HEK293 (cell line): ENCODE measurements at regions not wholly inside any gene's neighbourhood (a gene's known extent, or its start where the extent isn't known, plus 50 kb on each side); places are given as distances from the start of the nearest gene placed in this dataset.

ENCODE experiments used
- CTCF ChIA-PET: fragments of 350-600 bp; formaldehyde crosslinking; extraction: SDS; loops from one replicate; lab custom pipeline; 2021; ENCODE audit warnings: antibody characterized with exemption; lab: Yijun Ruan, JAX
- POLR2A ChIA-PET: fragments of 300-600 bp; formaldehyde crosslinking; extraction: SDS; loops from one replicate; lab custom pipeline; 2020; ENCODE audit warnings: antibody characterized with exemption, inconsistent platforms; lab: Yijun Ruan, JAX
- H3K27ac ChIP-seq: fragments of 200-500 bp; sonication (Bioruptor generic); 2 replicates; pipeline ENCODE4 v1.5.1; 2014; ENCODE audit warnings: low read depth, low read length, control low read depth, inconsistent platforms; ENCODE audit errors: extremely low read depth
- H3K36me3 ChIP-seq, 2 experiments: fragments of 200-500 bp in 1 of 2; sonication (Bioruptor generic) in 1 of 2; 1 replicate in 1 of 2; 2 replicates in 1 of 2; pipeline ENCODE4 v1.5.1; 2014 to 2017; ENCODE audit warnings: inconsistent platforms in 2 of 2, low read length in 2 of 2; ENCODE audit not compliant: control insufficient read depth in 2 of 2, insufficient read depth in 1 of 2
- H3K4me1 ChIP-seq: fragments of 200-500 bp; sonication (Bioruptor generic); 2 replicates; pipeline ENCODE4 v1.5.1; 2014; ENCODE audit warnings: mild to moderate bottlenecking, low read length, inconsistent platforms; ENCODE audit not compliant: control insufficient read depth, insufficient read depth
- H3K4me3 ChIP-seq: 2 replicates; pipeline ENCODE4 v1.5.1; 2011; ENCODE audit warnings: low read depth, mild to moderate bottlenecking, control low read depth, low read length, moderate library complexity
- H3K9me3 ChIP-seq: fragments of 200-500 bp; sonication (Bioruptor generic); 2 replicates; pipeline ENCODE4 v1.5.1; 2014; ENCODE audit warnings: low read depth, low read length, inconsistent platforms; ENCODE audit not compliant: control insufficient read depth, insufficient read depth
- BCL11A ChIP-seq: fragments of 450-650 bp; formaldehyde crosslinking; IDR thresholded peaks from 2 replicates; pipeline ENCODE4 v1.5.1; 2016; ENCODE audit warnings: low read depth, missing biosample characterization, missing genetic modification characterization
- BCL11B ChIP-seq: fragments of 450-650 bp; formaldehyde crosslinking; IDR thresholded peaks from 2 replicates; pipeline ENCODE4 v1.5.1; 2016; ENCODE audit warnings: low read depth, missing biosample characterization, missing genetic modification characterization
- HIC1 ChIP-seq: fragments of 450-650 bp; formaldehyde crosslinking; IDR thresholded peaks from 2 replicates; pipeline ENCODE4 v1.5.1; 2016; ENCODE audit warnings: missing biosample characterization, missing genetic modification characterization
- HOXD13 ChIP-seq: sonication (generic); formaldehyde crosslinking; IDR thresholded peaks from 2 replicates; pipeline ENCODE4 v1.8.0; 2022; ENCODE audit warnings: missing genetic modification reagents, borderline replicate concordance
- SETDB1 ChIP-seq: IDR thresholded peaks from one replicate; pipeline ENCODE4 v1.6.1; 2017; ENCODE audit warnings: mild to moderate bottlenecking, low read length, moderate library complexity, mixed read lengths; ENCODE audit not compliant: insufficient read length
- SP7 ChIP-seq: fragments of 450-650 bp; formaldehyde crosslinking; IDR thresholded peaks from 2 replicates; pipeline ENCODE4 v1.5.1; 2016; ENCODE audit warnings: missing biosample characterization, missing genetic modification characterization
- ZBTB17 ChIP-seq: fragments of 450-650 bp; formaldehyde crosslinking; IDR thresholded peaks from 2 replicates; pipeline ENCODE4 v1.5.1; 2016; ENCODE audit warnings: missing biosample characterization, missing genetic modification characterization
- ZBTB48 ChIP-seq: fragments of 450-650 bp; formaldehyde crosslinking; IDR thresholded peaks from 2 replicates; pipeline ENCODE4 v1.5.1; 2016; ENCODE audit warnings: missing biosample characterization, missing genetic modification characterization
- ZBTB8A ChIP-seq: fragments of 450-650 bp; formaldehyde crosslinking; IDR thresholded peaks from 2 replicates; pipeline ENCODE4 v1.5.1; 2016; ENCODE audit warnings: missing biosample characterization, missing genetic modification characterization
- ZNF132 ChIP-seq: fragments of 450-650 bp; formaldehyde crosslinking; IDR thresholded peaks from 2 replicates; pipeline ENCODE4 v1.5.1; 2017; ENCODE audit warnings: missing biosample characterization, missing genetic modification characterization, borderline replicate concordance
- ZNF157 ChIP-seq: fragments of 450-650 bp; formaldehyde crosslinking; IDR thresholded peaks from 2 replicates; pipeline ENCODE4 v1.5.1; 2016; ENCODE audit warnings: missing biosample characterization, missing genetic modification characterization
- ZNF18 ChIP-seq: fragments of 450-650 bp; formaldehyde crosslinking; IDR thresholded peaks from 2 replicates; pipeline ENCODE4 v1.5.1; 2016; ENCODE audit warnings: missing biosample characterization, missing genetic modification characterization
- ZNF211 ChIP-seq: fragments of 450-650 bp; formaldehyde crosslinking; IDR thresholded peaks from 2 replicates; pipeline ENCODE4 v1.5.1; 2016; ENCODE audit warnings: low read depth, missing biosample characterization, missing genetic modification characterization
- ZNF223 ChIP-seq: fragments of 450-650 bp; formaldehyde crosslinking; IDR thresholded peaks from 2 replicates; pipeline ENCODE4 v1.5.1; 2016; ENCODE audit warnings: missing biosample characterization, missing genetic modification characterization
- ZNF513 ChIP-seq: fragments of 450-650 bp; IDR thresholded peaks from 2 replicates; pipeline ENCODE4 v1.5.1; 2018; ENCODE audit warnings: missing biosample characterization, missing genetic modification characterization
- ZNF518A ChIP-seq: fragments of 450-650 bp; formaldehyde crosslinking; conservative IDR thresholded peaks from 2 replicates; pipeline ENCODE4 v1.5.1; 2016; ENCODE audit warnings: low read depth, missing biosample characterization, missing genetic modification characterization
- ZNF558 ChIP-seq: fragments of 450-650 bp; formaldehyde crosslinking; IDR thresholded peaks from 2 replicates; pipeline ENCODE4 v1.5.1; 2016; ENCODE audit warnings: missing biosample characterization, missing genetic modification characterization
- ZNF664 ChIP-seq: fragments of 450-650 bp; formaldehyde crosslinking; IDR thresholded peaks from 2 replicates; pipeline ENCODE4 v1.5.1; 2016; ENCODE audit warnings: missing biosample characterization, missing genetic modification characterization
- ZNF704 ChIP-seq: fragments of 450-650 bp; formaldehyde crosslinking; IDR thresholded peaks from 2 replicates; pipeline ENCODE4 v1.5.1; 2016; ENCODE audit warnings: missing biosample characterization, missing genetic modification characterization
- ZXDB ChIP-seq: fragments of 450-650 bp; formaldehyde crosslinking; IDR thresholded peaks from 2 replicates; pipeline ENCODE4 v1.5.1; 2016; ENCODE audit warnings: missing biosample characterization, missing genetic modification characterization

GRCh38 chr2:208830203-208830602 lies 423.6 kb downstream of the PTH2R start (continued):
- TF ChIP-seq ZNF513 (no peak), ZXDB (no peak), ZNF664 (tag by site-specific recombination) (no peak), SP7 (tag by site-specific recombination) (no peak), BCL11B (no peak), HOXD13 (no peak), ZNF223 (tag by site-specific recombination) (no peak), ZNF157 (tag by site-specific recombination) (no peak), ZBTB17 (tag by site-specific recombination) (no peak)

- Histone ChIP-seq H3K27ac (no peak overlapping the region), H3K9me3 (no peaks in the 10 kb centered on the region), H3K4me1 (no peaks in the 10 kb centered on the region), H3K36me3 (no peaks in the 10 kb centered on the region)
- CTCF ChIA-PET, result no interaction called here
- POLR2A ChIA-PET, result no interaction called here
- TF ChIP-seq ZBTB48 (tag by site-specific recombination) (no peak), ZBTB8A (tag by site-specific recombination) (no peak)
- TF ChIP-seq, all 188 proteins: peak for 0
- H3K4me3 ChIP-seq, result no peak overlapping the region
Observed at GRCh38 chr2:208847651-208848050, 441.1 kb downstream of the PTH2R start.

GRCh38 chr2:208854717-208855116 lies 448.1 kb downstream of the PTH2R start:
- Histone ChIP-seq H3K36me3 (no peaks in the 10 kb centered on the region), H3K4me1 (no peaks in the 10 kb centered on the region), H3K4me3 (no peak overlapping the region), H3K9me3 (no peaks in the 10 kb centered on the region), H3K27ac (no peak overlapping the region)
- TF ChIP-seq SETDB1 (peak; percentile 74), ZNF211 (tag by site-specific recombination) (no peak)
- CTCF ChIA-PET, result no interaction called here
- POLR2A ChIA-PET, result no interaction called here

- no peaks in the 10 kb centered on the region for H3K4me1 ChIP-seq
- no peak overlapping the region for H3K4me3 ChIP-seq
- H3K27ac ChIP-seq, result no peak overlapping the region
- no peaks in the 10 kb centered on the region for H3K9me3 ChIP-seq
- ChIA-PET POLR2A (no interaction called here), CTCF (no interaction called here)
- H3K36me3 ChIP-seq, result no peaks in the 10 kb centered on the region
- no peak for TF ChIP-seq HIC1 (tag by site-specific recombination)
- no peak for TF ChIP-seq ZNF18 (tag by site-specific recombination)
- no peak for TF ChIP-seq ZBTB17 (tag by site-specific recombination)
- no peak for TF ChIP-seq ZNF558 (tag by site-specific recombination)
- TF ChIP-seq ZNF518A, result no peak
- no peak for TF ChIP-seq ZNF704 (tag by site-specific recombination)
- TF ChIP-seq ZNF132, result no peak
- TF ChIP-seq BCL11A, result no peak
Observed at GRCh38 chr2:208867374-208867773, 460.8 kb downstream of the PTH2R start.
